Thyroid gland (tissue), 4 donors: ENCODE measurements at regions not wholly inside any gene's neighbourhood (a gene's known extent, or its start where the extent isn't known, plus 50 kb on each side); places are given as distances from the start of the nearest gene placed in this dataset.
"Not testable (repeated sequence)": the region's sequence is repeated elsewhere in the genome, so short reads cannot be mapped to it uniquely, and the experiment has no call there.

ENCODE experiments used
- DNase-seq, 2 donors: peaks; one replicate each; pipeline ENCODE4 v3.0.0-alpha.2; 2019
- H3K27ac ChIP-seq, 3 donors: fragments of 200-600 bp; sonication (generic); 1 replicate in 2 of 3; 2 replicates in 1 of 3; pipeline ENCODE4 v1.5.1; 2016 to 2019; ENCODE audit warnings: mild to moderate bottlenecking in 1 of 3, moderate library complexity in 1 of 3
- H3K27me3 ChIP-seq: fragments of 200-600 bp; sonication (generic); one replicate; pipeline ENCODE4 v1.5.1; 2019
- H3K36me3 ChIP-seq, 2 donors: fragments of 200-600 bp; sonication (generic); one replicate each; pipeline ENCODE4 v1.5.1; 2016 to 2019
- H3K4me1 ChIP-seq, 2 donors: fragments of 200-600 bp; sonication (generic); one replicate each; pipeline ENCODE4 v1.5.1; 2017 to 2019
- H3K4me3 ChIP-seq, 3 donors: fragments of 200-600 bp; sonication (generic); replicated peaks in 1 of 3; 1 replicate in 2 of 3; 2 replicates in 1 of 3; pipeline ENCODE4 v1.5.1; 2016; ENCODE audit warnings: mild to moderate bottlenecking in 1 of 3
- H3K9me3 ChIP-seq: fragments of 200-600 bp; sonication (generic); one replicate; pipeline ENCODE4 v1.5.1; 2017
- CTCF ChIP-seq, 6 experiments: fragments of 200-600 bp in 3 of 6; fragments of 450-650 bp in 3 of 6; sonication (generic) in 3 of 6; IDR thresholded peaks; one replicate each; pipeline ENCODE4 v1.5.1; 2016 to 2019; ENCODE audit warnings: antibody characterized with exemption in 6 of 6, mild to moderate bottlenecking in 2 of 6, inconsistent platforms in 1 of 6, moderate library complexity in 1 of 6
- POLR2A ChIP-seq, 2 donors: fragments of 450-650 bp; IDR thresholded peaks; one replicate each; pipeline ENCODE4 v1.6.1; 2017; ENCODE audit warnings: antibody characterized with exemption in 2 of 2, mild to moderate bottlenecking in 2 of 2, moderate library complexity in 1 of 2
- WGBS, 2 donors: methylation state at CpG; one replicate each; pipeline ENCODE4 v1.1.5; 2017; 5-methylcytosine and 5-hydroxymethylcytosine counted together
- intact Hi-C: fragments of 100-400 bp; cut with DNase I; formaldehyde crosslinking; loops from one replicate; pipeline ENCODE4 v1.15.1; 2023

GRCh38 chr1:110266834-110267233, 56.7 kb downstream of the KCNC4 start:
- TF ChIP-seq POLR2A (IDR thresholded peaks at IDR 0.05) = no peak
- TF ChIP-seq CTCF (IDR thresholded peaks at IDR 0.05) = no peak
- DNase-seq = no peak
- Histone ChIP-seq H3K4me1 (no peaks in the 10 kb centered on the region), H3K27ac (no peak overlapping the region), H3K9me3 (no peaks in the 10 kb centered on the region), H3K4me3 (no peak overlapping the region), H3K36me3 (no peaks in the 10 kb centered on the region), H3K27me3 (no peaks in the 10 kb centered on the region)
- intact Hi-C loops = no loop called here
- 69 to 78% methylated on average over 4 of the region's 4 CpGs for WGBS, 2 donors

- Histone ChIP-seq H3K27ac (no peak overlapping the region), H3K9me3 (no peaks in the 10 kb centered on the region), H3K36me3 (no peaks in the 10 kb centered on the region), H3K4me3 (no peak overlapping the region), H3K4me1 (no peaks in the 10 kb centered on the region), H3K27me3 (no peaks in the 10 kb centered on the region)
- DNase-seq = no peak
- intact Hi-C loops = no loop called here
- 79 to 89% methylated on average over 7 of the region's 7 CpGs for WGBS, 2 donors
- no peak for TF ChIP-seq CTCF (IDR thresholded peaks at IDR 0.05)
- no peak for TF ChIP-seq POLR2A (IDR thresholded peaks at IDR 0.05)
Measured at GRCh38 chr1:110267260-110267659, 57.1 kb downstream of the KCNC4 start.

DNA sequence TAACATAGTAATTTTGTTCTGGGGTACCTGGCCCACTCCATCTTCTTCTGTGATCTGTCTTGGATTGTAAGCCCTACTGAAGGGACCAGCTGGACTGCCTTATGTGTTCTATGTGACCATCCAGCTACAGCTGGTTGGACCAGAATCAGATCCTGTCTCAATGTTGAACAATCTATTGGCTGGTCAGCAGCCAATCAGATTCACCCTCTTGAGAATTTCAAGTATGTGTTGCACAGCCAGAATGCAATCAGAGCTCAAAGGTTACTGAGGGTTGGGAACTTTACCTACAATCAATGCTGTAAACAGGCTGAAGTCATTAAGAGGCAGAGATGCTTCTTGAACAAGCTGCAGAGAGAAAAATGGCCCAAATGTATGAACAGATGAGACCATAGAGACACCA, 61.9 kb downstream of the KCNC4 start:
- no peak for DNase-seq
- Histone ChIP-seq H3K36me3 (no peaks in the 10 kb centered on the region), H3K27me3 (no peaks in the 10 kb centered on the region), H3K27ac (no peak overlapping the region), H3K4me3 (no peak overlapping the region), H3K9me3 (no peaks in the 10 kb centered on the region), H3K4me1 (no peaks in the 10 kb centered on the region)
- intact Hi-C loops = no loop called here
- no peak for TF ChIP-seq CTCF (IDR thresholded peaks at IDR 0.05)
- no peak for TF ChIP-seq POLR2A (IDR thresholded peaks at IDR 0.05)

DNA sequence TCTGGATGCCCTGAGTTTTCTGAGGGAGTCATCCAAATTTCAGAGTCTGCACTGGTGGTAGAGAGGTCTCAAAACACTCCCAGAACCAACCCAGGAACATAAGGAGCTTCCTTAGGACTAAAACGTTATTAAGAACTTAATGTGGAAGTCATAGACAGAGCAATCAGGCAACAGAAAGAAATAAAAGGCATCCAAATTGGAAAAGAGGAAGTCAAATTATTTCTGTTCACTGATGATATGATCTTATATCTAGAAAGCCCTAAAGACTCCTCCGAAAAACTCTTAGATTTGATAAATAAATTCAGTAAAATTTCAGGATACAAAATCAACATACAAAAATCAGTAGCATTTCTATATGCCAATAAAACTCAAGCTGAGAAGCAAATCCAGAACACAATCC, 63.7 kb downstream of the KCNC4 start:
- 81 to 87% methylated on average over 2 of the region's 2 CpGs for WGBS, 2 donors
- intact Hi-C loops, H3K27ac ChIP-seq: not testable (repeated sequence)

DNA sequence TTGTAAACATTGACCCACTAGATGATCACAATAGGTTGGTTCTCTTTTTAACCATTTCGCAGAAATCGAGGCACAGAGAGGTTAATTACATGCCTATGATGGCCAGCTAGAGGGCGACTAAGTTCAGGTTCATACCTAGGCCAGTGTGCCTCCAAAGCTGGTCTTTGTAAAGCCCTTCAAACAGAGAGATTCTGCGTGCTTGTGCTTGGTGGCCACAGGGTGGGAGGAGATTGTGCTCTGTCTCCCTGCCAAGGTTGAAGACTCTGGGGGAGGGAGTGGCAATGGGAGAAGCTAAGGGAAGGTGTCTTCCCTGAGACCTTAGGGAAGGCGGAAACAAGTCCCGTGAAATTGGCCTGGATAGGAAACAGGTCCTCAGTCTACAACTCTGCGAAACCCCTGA, 59.1 kb upstream of the RBM15 start:
- Histone ChIP-seq H3K9me3 (no peaks in the 10 kb centered on the region), H3K36me3 (no peaks in the 10 kb centered on the region), H3K4me3 (no peak overlapping the region), H3K27me3 (no peaks in the 10 kb centered on the region), H3K27ac (no peak overlapping the region), H3K4me1 (no peaks in the 10 kb centered on the region)
- TF ChIP-seq POLR2A (IDR thresholded peaks at IDR 0.05) = no peak
- no peak for TF ChIP-seq CTCF (IDR thresholded peaks at IDR 0.05)
- WGBS, 2 donors = 81 to 89% methylated on average over 7 of the region's 7 CpGs
- intact Hi-C loops = no loop called here
- DNase-seq = no peak

More for the DNA sequence above, 63.7 kb downstream of the KCNC4 start:
- H3K4me1 ChIP-seq, H3K36me3 ChIP-seq, H3K4me3 ChIP-seq, DNase-seq, H3K27me3 ChIP-seq, H3K9me3 ChIP-seq: not testable (repeated sequence)

DNA sequence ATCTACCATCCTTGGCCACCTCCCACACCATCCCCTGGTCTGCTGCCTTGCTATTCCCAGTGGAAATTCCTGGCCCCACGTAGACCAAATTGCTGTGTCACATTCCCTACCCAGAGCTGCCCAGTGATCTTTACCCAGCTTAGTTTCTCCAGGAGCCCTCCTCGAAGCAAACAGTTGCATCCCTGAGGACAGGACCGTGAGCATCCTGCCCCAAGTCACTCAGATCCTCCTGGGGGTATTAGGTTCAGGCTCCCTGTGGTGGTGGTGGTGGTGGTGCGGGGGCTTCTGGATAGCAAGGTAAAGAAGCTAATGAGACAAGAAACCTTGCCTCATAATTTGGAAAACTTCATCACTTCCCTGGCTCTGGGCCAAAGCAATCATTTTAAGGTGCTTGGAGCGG, 58.4 kb upstream of the RBM15 start:
- H3K27ac ChIP-seq = no peak overlapping the region
- H3K9me3 ChIP-seq = no peaks in the 10 kb centered on the region
- intact Hi-C loops = no loop called here
- H3K4me3 ChIP-seq = no peak overlapping the region
- no peaks in the 10 kb centered on the region for H3K36me3 ChIP-seq
- WGBS, 2 donors = 66 to 82% methylated on average over 5 of the region's 5 CpGs
- no peaks in the 10 kb centered on the region for H3K4me1 ChIP-seq
- no peak for TF ChIP-seq CTCF (IDR thresholded peaks at IDR 0.05)
- TF ChIP-seq POLR2A (IDR thresholded peaks at IDR 0.05) = no peak
- DNase-seq = no peak
- no peaks in the 10 kb centered on the region for H3K27me3 ChIP-seq
